ENCODE measurements at regions not wholly inside any gene's neighbourhood (a gene's known extent, or its start where the extent isn't known, plus 50 kb on each side); places are given as distances from the start of the nearest gene placed in this dataset.

DNA sequence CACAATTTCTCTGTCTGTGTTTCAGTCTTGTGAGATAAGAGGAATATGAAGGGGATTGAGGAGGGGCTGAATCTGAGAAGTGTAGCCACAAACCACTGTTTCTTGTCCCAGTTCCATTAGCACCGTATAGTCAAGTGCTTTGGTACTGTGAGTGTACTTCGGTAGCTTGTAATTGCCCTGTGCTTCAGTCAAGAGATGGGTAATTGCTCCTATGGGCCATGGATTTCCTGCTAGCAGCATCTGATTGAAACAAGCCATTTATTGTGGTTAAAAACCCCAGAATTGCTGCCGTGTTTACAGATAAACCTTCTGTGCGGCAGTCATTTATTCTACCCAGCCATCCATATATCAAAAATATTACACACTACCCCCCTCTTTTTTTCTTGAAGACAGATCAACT, 98.6 kb downstream of the MAT2B start:
- TF ChIP-seq POLR2A (IDR thresholded peaks at IDR 0.05; ENCODE audit: low read depth, low read length) (no peak), MYC (IDR thresholded peaks at IDR 0.05; ENCODE audit: low read depth, low read length) (no peak)

Measured in endothelial cell of umbilical vein (primary cell).